GM18519 (cell line): ENCODE measurements at regions not wholly inside any gene's neighbourhood (a gene's known extent, or its start where the extent isn't known, plus 50 kb on each side); places are given as distances from the start of the nearest gene placed in this dataset.
A peak's percentile ranks its signal among the peaks of the same experiment; 100 is the strongest.
"Not testable (repeated sequence)": the region's sequence is repeated elsewhere in the genome, so short reads cannot be mapped to it uniquely, and the experiment has no call there.

Experiments used
- ATAC-seq: cut with Tn5 transposase; IDR thresholded peaks from one replicate; pipeline ENCODE4 v1.9.1; 2021; ENCODE audit warnings: mild to moderate bottlenecking, moderate library complexity; ENCODE audit not compliant: unreplicated experiment, low FRiP score

DNA sequence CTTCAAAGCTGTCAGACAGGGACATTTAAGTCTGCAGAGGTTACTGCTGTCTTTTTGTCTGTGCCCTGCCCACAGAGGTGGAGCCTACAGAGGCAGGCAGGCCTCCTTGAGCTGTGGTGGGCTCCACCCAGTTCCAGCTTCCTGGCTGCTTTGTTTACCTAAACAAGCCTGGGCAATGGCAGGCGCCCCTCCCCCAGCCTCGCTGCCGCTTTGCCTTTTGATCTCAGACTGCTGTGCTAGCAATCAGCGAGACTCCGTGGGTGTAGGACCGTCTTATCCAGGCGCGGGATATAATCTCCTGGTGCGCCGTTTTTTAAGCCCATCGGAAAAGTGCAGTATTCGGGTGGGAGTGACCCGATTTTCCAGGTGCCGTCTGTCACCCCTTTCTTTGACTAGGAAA, 773.5 kb downstream of the KCNJ3 start:
- ATAC-seq: not testable (repeated sequence)

DNA sequence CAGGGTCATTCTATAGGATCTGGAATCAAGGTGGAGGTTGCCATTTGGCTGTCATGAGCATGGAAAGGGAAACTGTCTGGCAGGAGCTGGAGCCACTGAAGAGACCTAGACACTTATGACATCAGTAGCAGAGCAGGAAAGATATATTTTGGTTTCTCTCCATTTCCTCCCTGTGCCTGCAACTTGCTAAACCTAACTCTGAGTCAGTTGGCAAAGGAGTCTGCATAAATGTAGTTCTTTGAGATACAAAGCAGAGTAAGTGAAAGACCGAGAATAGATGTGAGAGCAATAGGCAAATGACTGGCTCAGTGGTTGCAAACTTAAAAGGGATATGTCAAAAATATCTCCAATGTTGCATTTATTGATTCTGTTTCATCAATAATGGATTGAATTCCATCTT, 757.7 kb downstream of the KCNJ3 start:
- no peak for ATAC-seq

DNA sequence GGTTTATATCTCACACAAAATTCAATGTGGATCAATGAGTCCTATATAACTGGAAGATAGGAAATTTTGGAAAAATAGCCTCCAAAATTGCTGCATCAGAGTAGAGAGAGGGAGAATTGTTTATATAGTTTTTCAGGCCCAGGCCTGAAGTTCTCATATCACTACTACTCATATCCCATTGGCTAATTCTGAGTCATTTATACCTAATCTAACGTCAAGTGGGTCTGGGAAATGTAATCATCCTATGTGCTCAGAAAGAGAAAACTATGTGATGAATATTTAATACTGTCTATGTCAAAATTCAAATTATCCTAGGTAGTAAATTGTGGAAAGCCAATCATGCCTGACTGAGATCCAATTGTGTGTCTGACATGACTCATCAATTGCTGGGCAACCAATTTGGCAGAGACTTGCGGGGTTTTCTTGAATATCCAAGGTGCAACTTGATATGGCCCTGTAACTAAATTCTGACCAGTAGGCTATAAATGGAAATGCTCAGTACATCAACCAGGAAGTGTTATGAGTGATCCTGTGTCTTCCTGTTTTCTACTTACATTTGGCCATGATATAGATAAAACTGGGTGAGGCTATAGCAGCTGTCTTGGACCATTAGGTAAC, 744.4 kb downstream of the KCNJ3 start:
- no peak for ATAC-seq

DNA sequence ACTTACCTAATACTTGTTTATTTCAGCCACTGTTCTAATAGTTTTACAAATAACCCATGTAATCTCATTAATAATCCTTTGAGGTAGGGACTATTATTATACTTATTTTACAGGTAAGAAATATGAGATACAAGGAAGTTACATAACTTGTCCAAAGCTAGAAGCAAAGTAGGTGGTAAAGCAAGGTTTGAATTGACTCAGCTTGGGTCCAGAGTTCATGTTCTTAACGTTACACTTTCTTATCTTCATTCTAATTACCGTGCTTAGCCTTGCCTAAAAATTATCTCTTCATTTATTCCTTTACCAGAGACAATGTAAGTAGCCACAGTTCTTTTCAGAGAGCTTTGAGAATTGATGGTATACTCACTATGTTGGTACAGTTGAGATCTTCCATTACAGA, 743.6 kb downstream of the KCNJ3 start:
- no peak for ATAC-seq

DNA sequence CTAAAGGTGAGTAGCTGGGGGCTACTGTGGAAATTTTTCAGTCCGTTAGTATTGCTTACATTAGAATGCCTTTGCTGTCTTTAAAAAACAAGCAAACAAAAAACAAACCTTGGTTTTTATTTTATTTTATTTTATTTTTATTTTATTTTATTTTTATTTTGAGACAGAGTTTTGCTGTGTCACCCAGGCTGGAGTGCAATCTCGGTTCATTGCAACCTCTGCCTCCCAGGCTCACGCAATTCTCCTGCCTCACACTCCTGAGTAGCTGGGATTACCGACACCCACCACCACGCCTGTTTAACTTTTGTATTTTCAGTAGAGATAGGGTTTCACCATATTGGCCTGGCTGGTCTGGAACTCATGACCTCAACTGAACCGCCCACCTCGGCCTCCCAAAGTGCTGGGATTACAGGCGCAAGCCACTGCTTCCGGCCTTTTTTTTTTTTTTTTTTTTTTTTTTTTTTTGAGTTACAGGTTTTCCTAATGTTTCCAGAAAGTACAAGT, 732.6 kb downstream of the KCNJ3 start:
- ATAC-seq: no peak

DNA sequence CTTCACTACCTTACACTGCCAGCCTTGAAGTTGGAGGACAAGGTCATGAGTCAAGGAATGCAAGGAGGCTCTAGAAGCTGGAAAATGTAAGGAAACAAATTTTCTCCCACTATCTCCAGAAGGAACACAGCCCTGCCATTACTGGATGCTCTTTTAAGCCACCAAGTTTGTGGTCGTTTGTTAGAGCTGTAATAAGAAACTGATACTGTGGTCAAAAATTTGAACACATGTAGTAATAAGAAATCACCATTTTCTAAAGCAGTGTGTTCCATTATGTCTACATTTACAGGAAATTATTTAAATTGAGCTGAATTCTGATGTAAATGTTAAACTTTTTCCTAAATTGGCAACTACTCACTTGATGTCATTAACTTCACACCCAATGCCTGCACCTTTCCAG, 729.0 kb downstream of the KCNJ3 start:
- no peak for ATAC-seq

DNA sequence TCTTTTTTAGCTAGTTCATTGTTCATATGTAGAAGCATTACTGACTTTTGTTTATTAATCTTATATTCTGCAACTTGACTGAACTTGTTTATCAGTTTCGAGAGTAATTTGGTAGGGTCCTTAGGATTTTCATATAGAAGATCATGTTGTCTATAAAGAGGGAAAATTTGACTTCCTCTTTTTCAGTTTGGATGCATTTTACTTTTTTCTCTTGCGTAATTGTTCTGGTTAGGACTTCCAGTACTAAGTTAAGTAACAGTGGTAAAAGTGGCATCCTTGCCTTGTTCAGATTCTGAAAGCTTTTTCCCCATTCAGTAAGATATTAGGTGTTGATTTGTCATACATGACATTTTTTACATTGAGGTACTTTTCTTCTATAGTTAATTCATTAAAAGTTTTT, 726.0 kb downstream of the KCNJ3 start:
- ATAC-seq: no peak

DNA sequence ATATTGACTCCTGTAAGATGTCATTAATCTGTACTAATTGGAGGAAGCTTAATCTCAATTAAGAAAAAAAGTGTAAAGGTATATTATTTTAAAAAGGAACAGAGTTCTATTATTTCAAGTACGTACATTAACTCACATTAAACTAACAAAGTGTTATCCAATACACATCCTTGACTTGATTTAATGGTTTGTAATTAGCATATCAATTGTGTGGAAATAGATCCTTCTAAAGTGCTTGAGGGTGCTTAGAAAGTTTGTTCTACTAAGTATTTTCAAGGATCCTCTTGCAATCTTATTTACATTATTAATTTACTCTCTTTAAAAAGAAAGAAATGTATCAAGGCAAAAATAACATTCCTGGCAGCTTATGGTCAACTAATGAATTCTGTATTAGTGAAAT, 720.3 kb downstream of the KCNJ3 start:
- ATAC-seq: no peak

DNA sequence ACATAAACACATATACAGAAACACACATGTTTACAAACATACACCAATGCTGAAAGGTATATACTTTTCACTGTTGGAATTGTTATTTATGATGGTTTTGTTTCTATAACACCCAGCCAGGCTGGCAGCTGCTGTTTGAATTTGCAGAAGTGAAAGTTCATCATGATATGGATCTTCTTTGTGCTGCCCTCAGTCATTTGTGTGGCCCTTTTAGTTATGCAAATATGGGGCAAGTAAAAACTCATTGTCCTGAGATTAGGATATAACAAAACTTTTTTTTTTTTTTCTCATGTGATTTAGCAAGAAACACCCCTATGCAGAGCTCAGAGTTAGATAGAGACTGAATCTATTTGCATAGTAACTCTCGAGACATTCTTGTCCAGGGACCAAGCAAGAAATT, 714.1 kb downstream of the KCNJ3 start:
- ATAC-seq: peak; percentile 99

DNA sequence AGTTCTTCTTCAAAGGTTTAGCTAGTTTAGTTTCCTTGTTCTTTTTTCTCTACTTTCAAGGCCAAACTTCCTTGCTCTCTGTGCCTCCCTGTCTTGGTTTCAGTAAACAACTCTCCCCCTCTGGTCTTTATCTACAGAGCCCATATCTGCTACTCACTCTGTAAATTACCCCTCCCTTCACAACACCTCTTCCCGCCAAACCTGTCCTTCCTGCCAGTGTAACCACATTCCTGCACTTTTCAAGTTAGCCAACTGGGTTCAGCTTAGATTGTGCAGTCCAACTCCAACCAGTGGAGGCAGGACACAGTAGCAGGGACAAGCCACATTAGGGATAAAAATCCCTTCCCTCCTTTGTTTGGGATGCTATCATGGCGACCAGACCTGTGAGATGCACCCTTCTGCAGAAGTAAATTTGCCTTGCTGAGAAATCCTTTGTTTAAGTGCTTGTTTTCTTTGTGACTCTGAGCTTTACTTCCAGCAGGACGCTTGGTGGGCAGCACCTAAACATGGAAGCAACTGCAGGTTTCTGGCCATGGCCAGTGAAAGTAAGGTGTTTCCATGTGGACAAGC, 706.0 kb downstream of the KCNJ3 start:
- ATAC-seq: no peak

DNA sequence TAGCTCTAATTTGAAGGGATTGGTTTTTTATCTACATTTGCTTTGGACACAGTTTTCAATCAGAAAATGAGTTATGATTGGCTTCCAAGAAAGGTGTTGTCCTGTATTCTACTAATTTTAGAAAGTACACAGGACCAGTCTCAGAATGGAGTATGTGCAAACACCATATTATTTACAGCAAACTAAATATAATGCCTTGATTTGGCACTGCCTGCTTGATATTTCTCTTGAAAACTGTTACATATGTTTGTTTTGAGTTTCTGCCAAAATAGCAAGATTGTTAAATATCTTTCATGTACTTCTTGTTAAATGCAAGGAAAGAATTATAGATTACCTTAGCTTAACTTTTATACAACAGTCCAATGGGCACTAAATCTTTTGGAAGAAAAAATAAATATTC, 694.9 kb downstream of the KCNJ3 start:
- ATAC-seq: no peak

DNA sequence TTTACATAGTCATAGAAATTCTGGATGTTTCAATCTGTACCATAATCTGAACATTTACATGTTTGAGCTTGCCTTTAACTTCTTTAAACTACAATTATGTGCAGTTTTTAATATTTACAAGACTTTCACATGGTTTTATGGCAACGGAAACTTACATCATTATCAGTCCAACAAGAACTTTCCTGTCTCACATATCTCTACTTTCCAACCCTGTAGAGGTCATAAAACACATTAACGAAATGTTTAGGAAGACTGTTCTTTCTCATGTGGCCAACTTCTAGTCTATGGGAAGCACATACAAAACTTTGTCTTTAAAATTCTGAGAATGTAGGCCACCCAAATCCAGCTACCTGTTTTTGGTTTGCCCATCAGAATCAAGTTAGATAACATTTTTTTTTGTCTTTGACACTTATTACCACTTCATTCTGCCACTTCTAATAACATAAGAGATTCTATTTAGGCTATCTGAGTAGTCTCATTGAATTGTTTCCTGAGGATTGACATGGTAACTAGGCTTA, 693.2 kb downstream of the KCNJ3 start:
- no peak for ATAC-seq

DNA sequence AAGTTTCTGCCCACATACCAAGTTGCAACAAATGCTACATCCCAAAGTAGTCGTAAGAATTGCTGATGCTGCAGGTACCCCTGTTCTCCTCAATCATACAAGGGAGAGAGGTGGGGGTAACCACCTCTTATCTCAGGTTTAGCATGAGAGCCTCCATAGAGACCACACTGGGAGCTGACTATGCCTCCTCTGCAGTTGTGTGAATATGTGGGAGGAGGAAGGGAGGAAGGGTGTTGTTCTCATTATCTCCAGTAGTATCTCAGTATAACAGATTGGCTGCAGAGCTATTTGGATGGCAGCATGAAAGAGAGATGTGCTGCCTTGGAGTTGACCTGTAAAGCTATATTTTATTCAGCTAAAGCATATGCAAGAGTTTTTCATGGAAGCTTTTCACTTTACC, 690.7 kb downstream of the KCNJ3 start:
- no peak for ATAC-seq

DNA sequence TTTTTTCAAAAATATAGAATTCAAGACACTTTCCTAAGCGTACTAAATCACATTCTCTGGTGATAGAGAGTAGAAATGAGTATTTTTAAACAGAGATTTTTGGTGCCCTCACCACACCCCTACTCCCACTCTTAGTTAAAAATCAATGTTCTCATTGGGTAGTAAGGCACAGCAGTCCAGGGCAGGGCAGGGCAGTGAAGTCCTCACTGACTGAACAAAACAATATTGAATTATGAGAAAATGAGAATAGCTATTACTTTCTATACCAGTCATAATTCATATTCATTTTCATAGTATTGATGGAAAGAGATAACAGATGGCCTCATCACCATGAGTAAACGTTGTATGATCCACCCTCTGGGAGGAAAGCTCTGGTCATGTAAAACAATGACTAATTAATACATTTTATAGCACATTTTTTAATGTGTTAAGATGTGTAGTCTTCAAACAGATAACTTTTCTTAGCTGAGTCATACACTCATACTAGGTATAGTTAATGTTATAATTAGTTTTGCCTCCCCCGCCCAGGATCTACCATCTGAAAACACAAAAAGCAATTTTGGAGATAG, 686.1 kb downstream of the KCNJ3 start:
- ATAC-seq: no peak

DNA sequence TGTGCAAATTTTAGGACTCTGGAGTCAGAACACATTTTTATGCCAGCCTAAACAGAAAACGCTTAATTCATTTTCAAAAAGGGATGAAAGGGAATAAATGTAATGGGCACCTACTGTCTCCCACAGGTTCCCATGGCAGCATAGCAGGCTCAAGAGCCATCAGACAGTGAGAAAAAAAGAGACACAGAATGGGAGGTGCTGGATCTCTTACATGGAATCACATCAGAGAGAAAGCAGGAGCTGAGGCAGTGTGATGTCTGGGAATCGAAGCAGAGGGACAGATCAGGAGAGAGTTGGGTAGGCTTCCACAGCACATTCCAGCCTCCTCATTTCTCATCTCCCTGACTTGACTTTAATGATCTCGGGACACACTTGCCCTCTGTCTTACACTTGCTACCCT, 684.3 kb downstream of the KCNJ3 start:
- ATAC-seq: no peak

DNA sequence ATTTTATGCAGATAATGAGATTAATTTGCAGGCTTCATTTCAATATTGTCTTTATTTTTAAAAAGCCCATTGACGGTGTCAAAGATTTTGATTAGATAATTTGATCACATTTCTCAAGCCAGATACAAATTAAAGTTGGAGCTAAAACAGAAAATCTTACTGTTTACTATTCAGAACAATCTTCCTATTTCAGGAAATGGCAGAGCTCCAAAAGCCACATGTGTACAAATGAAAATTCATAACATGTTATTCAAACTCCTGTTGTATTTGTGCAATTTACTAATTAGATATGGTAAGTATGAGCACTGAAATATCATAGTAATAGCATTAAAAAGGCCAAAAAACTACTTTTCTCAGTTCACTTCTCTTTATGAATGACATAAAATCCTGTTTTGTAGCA, 682.9 kb downstream of the KCNJ3 start:
- ATAC-seq: no peak

DNA sequence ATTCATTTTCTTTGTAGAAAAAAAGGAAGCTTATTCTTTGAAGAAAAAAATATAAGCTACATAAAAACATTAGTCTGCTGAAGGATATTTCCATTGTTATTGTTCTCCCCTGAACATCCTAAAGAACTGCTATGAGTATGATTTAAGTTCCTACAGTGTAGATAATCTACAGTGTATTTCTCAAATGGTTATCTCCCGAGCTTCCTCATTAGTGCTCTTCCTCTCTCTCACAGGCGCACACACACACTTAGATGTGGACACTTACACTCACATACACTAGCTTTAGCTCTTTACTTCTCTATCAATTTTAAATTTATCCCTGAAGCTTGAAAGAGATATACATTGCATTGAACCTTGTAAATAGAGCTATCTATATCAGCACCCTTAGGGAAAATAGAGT, 681.0 kb downstream of the KCNJ3 start:
- ATAC-seq: no peak

DNA sequence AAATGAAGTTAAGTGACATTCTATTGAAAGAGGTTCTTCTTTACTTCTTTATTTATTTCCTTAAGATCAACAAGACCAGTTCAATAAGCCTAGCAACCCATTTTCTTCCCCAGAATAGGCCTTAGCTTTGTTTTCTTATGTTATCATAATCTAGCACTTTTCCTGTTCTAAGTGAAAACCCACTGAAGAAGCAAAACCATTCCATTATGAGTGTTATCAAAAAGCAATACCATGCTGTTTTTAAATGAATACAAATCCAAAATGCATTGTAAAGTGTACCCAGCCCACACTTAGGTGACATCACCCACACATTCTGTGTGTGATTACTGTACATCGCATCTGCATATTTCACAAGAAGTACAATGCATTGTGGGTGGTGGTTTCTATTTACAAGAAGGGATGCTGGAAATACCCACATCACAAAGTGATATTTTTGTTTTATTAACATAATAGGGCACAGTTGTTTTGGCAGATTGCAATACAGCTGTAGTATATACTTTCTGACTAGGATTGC, 679.5 kb downstream of the KCNJ3 start:
- ATAC-seq: peak; percentile 75

DNA sequence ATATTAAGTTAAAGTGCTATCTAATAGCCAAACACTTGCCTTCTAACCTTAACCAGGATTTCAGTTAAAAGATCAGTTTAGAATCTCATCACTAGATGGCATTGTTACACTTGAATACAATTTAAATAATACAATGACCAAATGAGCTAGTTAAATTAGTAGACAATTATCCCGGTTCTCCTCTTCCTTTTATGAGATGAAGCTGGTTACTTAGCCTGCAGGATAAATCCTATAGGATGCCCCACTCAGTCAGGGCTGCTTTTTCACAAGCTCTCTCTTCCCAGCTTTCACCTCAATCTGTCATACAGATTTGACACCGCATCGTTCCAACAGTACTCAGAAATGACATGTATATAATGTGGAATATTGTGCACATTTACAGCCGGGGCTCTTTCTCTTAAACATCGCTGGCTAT, 678.8 kb downstream of the KCNJ3 start:
- no peak for ATAC-seq

DNA sequence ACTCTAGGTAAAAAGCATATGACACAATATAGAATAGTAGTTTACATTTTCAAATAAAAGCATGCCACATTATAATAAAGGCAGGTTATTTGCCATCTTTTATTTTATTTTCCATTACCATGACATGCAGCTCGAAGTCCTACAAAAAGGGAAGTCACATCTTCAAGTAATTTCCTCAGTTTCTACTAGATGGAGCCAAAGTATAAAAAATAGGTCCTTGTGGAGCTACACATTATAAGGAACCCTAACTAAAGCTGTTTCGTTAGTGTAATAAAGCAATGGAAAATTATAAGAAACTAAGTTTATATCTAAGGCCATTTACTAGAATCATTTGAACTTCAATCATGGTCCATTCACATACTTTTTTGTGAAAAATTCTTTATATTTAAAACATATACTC, 674.5 kb downstream of the KCNJ3 start:
- ATAC-seq: no peak

DNA sequence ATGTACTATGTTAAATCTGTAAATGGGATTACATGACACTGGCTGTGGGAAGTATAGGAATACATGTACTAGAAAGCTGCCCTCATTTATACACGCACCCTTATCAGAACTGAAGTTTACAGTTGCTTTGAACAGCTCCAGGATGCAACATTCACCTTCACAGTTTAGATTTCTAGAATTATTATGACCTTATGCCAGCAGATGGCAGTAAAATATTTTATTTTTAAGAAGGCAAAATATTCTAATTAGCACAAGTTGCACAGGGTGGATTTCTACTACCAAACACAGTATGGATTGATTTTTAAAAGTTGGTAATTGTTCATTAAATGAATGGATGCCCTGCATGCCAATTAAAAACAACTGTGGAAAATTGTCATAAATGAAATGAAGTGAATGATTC, 670.4 kb downstream of the KCNJ3 start:
- ATAC-seq: peak; percentile 35

DNA sequence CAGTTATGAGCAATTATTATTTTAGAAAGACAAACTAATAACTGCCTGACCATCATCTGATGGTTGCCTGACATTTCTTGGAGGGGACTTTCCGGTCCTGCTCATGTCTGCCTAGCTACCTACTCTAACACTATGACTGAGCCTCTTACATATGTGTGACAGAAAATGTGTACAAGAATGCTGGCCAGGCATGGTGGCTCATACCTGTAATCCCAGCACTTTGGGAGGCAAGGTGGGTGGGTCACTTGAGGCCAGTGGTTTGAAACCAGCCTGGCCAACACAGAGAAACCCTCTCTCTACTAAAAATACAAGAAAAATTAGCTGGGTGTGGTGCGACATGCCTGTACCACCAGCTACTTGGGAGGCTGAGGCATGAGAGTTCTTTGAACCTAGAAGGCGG, 666.3 kb downstream of the KCNJ3 start:
- ATAC-seq: no peak
